HG02763 (cell line): ENCODE measurements at regions not wholly inside any gene's neighbourhood (a gene's known extent, or its start where the extent isn't known, plus 50 kb on each side); places are given as distances from the start of the nearest gene placed in this dataset.

ENCODE experiments used
- ATAC-seq: cut with Tn5 transposase; IDR thresholded peaks from one replicate; pipeline ENCODE4 v1.9.1; 2021; ENCODE audit warnings: mild to moderate bottlenecking, moderate library complexity; ENCODE audit not compliant: unreplicated experiment

- no peak for ATAC-seq
Measured at GRCh38 chr5:4422247-4422646, 717.9 kb upstream of the ADAMTS16 start.

GRCh38 chr5:4424895-4425294 lies 715.2 kb upstream of the ADAMTS16 start:
- ATAC-seq: no peak

- no peak for ATAC-seq
Measured at GRCh38 chr5:4440536-4440935, 699.6 kb upstream of the ADAMTS16 start.

- ATAC-seq: no peak
Measured at GRCh38 chr5:4442221-4442620, 697.9 kb upstream of the ADAMTS16 start.

GRCh38 chr5:4447657-4448056 lies 692.5 kb upstream of the ADAMTS16 start:
- no peak for ATAC-seq

- no peak for ATAC-seq
Measured at GRCh38 chr5:4453655-4454054, 686.5 kb upstream of the ADAMTS16 start.

GRCh38 chr5:4479426-4479825 lies 660.7 kb upstream of the ADAMTS16 start:
- ATAC-seq: no peak

GRCh38 chr5:4480528-4481349 lies 659.4 kb upstream of the ADAMTS16 start:
- ATAC-seq: no peak

GRCh38 chr5:4487581-4487980 lies 652.5 kb upstream of the ADAMTS16 start:
- no peak for ATAC-seq

GRCh38 chr5:4511996-4512656 lies 628.0 kb upstream of the ADAMTS16 start:
- ATAC-seq: no peak

GRCh38 chr5:4513381-4513780 lies 626.7 kb upstream of the ADAMTS16 start:
- no peak for ATAC-seq

- no peak for ATAC-seq
Measured at GRCh38 chr5:4514067-4514648, 626.0 kb upstream of the ADAMTS16 start.

GRCh38 chr5:4518903-4519672 lies 621.0 kb upstream of the ADAMTS16 start:
- ATAC-seq: no peak

GRCh38 chr5:4520559-4520958 lies 619.6 kb upstream of the ADAMTS16 start:
- no peak for ATAC-seq

- no peak for ATAC-seq
Measured at GRCh38 chr5:4523038-4523437, 617.1 kb upstream of the ADAMTS16 start.

GRCh38 chr5:4531756-4532704 lies 608.1 kb upstream of the ADAMTS16 start:
- ATAC-seq: no peak

GRCh38 chr5:4532705-4533080 lies 607.4 kb upstream of the ADAMTS16 start:
- ATAC-seq: no peak

GRCh38 chr5:4533457-4534105 lies 606.5 kb upstream of the ADAMTS16 start:
- ATAC-seq: no peak

GRCh38 chr5:4537489-4537888 lies 602.6 kb upstream of the ADAMTS16 start:
- no peak for ATAC-seq
